ENCODE measurements at regions not wholly inside any gene's neighbourhood (a gene's known extent, or its start where the extent isn't known, plus 50 kb on each side); places are given as distances from the start of the nearest gene placed in this dataset.

DNA sequence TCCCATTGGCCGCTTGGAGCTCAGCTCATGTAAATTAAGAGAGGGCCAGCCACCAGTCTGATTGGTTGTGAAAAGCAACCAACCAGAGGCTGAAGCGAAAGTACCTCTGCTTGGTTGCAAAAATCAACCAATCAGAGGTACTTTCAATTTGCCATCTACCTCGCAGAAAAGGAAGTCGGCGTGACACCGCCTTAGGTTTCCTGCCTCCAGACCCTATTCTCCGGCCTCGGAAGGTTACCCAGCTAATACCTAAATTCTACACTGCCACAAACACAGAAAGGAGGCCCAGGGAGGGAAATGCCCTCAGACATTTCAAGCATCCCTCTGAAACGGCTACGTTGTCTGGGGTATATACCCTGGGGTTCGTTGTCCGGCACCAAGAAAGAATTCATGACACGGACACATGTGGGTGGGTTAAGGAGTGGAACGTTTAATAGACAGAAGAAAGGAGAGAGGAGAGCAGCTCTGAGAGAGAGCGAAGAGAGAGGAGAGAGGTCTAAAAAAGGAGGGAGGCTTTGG is 481.3 kb downstream of the TMEM114 start:
- no peak for DNase-seq (ENCODE audit: low read depth)
- no peak overlapping the region for H3K4me3 ChIP-seq (ENCODE audit: control insufficient read depth, low read depth, low read length)
- TF ChIP-seq, protein P1, sequence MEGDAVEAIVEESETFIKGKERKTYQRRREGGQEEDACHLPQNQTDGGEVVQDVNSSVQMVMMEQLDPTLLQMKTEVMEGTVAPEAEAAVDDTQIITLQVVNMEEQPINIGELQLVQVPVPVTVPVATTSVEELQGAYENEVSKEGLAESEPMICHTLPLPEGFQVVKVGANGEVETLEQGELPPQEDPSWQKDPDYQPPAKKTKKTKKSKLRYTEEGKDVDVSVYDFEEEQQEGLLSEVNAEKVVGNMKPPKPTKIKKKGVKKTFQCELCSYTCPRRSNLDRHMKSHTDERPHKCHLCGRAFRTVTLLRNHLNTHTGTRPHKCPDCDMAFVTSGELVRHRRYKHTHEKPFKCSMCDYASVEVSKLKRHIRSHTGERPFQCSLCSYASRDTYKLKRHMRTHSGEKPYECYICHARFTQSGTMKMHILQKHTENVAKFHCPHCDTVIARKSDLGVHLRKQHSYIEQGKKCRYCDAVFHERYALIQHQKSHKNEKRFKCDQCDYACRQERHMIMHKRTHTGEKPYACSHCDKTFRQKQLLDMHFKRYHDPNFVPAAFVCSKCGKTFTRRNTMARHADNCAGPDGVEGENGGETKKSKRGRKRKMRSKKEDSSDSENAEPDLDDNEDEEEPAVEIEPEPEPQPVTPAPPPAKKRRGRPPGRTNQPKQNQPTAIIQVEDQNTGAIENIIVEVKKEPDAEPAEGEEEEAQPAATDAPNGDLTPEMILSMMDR (IDR thresholded peaks at IDR 0.05; ENCODE audit: control insufficient read depth, insufficient read depth, low read depth, low read length, missing control alignments), result no peak

DNA sequence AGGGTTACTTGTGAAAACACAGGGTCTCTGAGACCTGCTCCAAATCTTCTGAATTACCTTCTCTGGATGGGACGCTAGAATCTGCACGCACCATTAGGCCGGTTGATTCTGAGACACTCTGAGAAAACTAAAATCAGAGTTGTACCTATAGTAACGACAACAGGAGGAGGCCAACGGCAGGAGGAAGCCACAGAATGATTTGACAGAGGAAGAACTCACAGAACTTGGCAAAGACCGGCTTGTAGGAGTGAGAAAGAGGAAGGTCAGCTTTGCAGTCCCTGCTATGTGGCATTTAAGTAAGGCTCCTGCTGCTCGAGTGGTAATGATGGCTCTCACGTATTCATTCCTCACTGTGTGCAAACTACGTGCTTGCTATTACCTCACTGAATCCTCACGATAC is 483.0 kb downstream of the TMEM114 start:
- no peak for DNase-seq (ENCODE audit: low read depth)
- TF ChIP-seq, protein P1 (IDR thresholded peaks at IDR 0.05; ENCODE audit: control insufficient read depth, insufficient read depth, low read depth, low read length, missing control alignments), result no peak
- H3K4me3 ChIP-seq (ENCODE audit: control insufficient read depth, low read depth, low read length), result no peak overlapping the region

DNA sequence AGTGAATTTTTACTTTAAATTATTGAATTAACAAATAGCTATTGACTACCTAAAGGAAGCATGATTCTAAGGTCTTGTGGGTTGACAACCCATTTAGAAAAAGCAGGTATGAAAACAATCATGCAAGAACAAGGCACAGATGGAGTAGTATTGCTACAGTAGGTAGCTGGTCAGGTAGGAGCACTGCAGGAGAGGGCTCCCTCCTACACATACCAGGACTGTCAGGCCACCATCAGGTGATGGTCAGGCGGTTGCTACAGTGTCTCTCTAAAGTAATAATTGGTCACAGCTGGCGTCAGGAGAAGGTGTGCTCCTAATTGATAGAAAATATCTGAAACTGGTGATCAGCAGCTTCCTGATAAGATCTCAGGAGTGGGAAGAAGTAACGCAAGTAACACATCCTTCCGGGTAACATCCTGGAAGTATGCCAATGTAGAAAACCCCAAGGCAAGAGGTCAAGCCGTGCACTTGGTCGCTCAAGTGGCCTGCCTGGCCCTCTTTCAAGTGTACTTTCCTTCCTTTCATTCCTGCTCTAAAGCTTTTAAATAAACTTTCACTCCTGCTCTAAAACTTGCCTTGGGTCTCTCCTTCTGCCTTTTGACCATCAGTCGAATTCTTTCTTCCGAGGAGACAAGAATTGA is 486.5 kb downstream of the TMEM114 start:
- TF ChIP-seq, protein P1 (IDR thresholded peaks at IDR 0.05; ENCODE audit: control insufficient read depth, insufficient read depth, low read depth, low read length, missing control alignments), result no peak
- H3K4me3 ChIP-seq (ENCODE audit: control insufficient read depth, low read depth, low read length), result no peak overlapping the region
- no peak for DNase-seq (ENCODE audit: low read depth)

DNA sequence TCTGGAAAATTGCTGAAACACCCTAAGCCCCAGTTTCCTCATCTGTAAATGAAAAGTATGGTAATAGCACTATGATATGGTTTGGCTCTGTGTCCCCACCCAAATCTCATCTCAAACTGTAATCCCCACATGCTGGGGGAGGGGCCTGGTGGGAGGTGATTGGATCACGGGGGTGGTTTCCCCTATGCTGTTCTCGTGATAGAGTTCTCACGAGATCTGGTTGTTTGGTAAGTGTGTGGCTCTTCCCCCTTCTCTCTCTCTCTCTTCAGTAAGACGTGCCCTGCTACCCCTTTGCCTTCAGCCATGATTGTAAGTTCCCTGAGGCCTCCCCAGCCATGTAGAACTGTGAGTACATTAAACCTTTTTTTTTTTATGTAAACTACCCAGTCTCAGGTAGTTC is 490.7 kb downstream of the TMEM114 start:
- no peak for DNase-seq (ENCODE audit: low read depth)
- no peak overlapping the region for H3K4me3 ChIP-seq (ENCODE audit: control insufficient read depth, low read depth, low read length)
- TF ChIP-seq, protein P1 (IDR thresholded peaks at IDR 0.05; ENCODE audit: control insufficient read depth, insufficient read depth, low read depth, low read length, missing control alignments), result no peak

DNA sequence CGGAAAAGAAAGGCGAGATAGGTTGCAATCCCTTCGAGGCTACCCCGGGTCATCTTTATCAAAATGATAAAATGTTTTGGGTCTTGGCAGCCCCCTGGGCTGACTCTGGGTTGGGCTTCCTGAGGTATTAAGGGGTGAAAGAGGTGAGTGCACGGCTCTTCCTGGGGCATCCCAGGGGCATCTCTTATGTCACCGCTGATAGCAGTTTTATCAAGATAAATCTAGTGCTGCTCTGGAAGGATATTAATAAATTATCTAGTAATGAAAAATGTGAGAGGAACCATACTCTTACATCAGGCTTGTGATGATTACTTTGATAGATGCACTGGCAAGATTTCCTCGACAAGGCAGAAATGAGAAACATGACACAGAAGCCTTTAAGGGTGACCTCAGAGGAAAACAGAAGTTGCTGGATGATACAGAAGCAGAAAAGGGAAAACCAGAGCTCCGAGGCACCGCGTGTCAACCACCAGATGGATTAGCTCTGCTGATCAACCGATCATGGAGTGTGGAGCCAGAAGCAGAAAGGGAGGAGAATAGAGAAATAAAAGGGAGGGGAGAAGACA is 491.3 kb downstream of the TMEM114 start:
- TF ChIP-seq, protein P1 (IDR thresholded peaks at IDR 0.05; ENCODE audit: control insufficient read depth, insufficient read depth, low read depth, low read length, missing control alignments), result no peak
- H3K4me3 ChIP-seq (ENCODE audit: control insufficient read depth, low read depth, low read length), result no peak overlapping the region
- DNase-seq (ENCODE audit: low read depth), result no peak

DNA sequence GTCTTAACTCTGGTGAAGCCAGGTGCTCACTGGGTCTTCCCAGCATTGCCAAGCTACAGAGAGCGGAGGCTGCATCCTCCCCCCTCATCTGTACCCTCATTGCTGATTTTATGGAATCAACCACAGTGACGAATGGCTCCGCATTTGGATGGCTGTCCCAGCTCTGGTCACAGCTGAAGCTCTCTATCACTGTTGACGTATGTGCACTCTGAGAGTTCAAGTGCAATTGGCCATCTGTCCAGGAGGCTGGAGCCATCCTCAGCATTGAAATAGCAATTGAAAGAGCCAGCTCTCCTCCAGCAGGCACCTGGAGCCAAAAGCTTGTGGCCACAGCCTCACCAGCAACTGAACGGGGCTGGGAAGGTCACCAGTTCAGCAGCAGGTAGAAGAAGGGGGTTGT is 494.1 kb downstream of the TMEM114 start:
- TF ChIP-seq, protein P1 (IDR thresholded peaks at IDR 0.05; ENCODE audit: control insufficient read depth, insufficient read depth, low read depth, low read length, missing control alignments), result no peak
- DNase-seq (ENCODE audit: low read depth), result no peak
- no peak overlapping the region for H3K4me3 ChIP-seq (ENCODE audit: control insufficient read depth, low read depth, low read length)
